ENCODE measurements at regions not wholly inside any gene's neighbourhood (a gene's known extent, or its start where the extent isn't known, plus 50 kb on each side); places are given as distances from the start of the nearest gene placed in this dataset.

DNA sequence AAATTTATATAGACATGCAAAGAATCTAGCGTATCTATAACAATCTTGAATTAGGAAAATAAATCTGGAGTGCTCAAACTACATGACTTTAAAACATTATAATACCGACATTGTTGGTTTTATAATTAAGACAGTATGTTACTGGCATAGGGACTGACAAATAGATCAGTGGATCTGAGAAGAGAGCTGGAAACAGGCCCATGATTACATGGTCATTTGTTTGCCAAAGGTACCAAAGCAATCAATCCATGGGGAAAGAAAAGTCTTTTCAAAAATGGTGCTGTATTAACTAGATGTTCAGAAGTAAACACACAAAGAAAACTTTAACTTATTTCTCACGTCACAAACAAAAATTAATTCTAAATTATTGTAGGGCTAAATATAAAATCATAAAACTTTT lies 124.2 kb downstream of the BCL2L11 start:
- DNase-seq (ENCODE audit: low read depth in 1 of 2, low spot score in 1 of 2), result no peak
- Histone ChIP-seq H3K27ac (replicated peaks) (no peak overlapping the region), H3K4me3 (replicated peaks; ENCODE audit: insufficient read depth, low read length) (no peak overlapping the region), H3K27me3 (ENCODE audit: insufficient read depth, poor library complexity, severe bottlenecking) (no peaks in the 10 kb centered on the region)
- TF ChIP-seq, protein P1, sequence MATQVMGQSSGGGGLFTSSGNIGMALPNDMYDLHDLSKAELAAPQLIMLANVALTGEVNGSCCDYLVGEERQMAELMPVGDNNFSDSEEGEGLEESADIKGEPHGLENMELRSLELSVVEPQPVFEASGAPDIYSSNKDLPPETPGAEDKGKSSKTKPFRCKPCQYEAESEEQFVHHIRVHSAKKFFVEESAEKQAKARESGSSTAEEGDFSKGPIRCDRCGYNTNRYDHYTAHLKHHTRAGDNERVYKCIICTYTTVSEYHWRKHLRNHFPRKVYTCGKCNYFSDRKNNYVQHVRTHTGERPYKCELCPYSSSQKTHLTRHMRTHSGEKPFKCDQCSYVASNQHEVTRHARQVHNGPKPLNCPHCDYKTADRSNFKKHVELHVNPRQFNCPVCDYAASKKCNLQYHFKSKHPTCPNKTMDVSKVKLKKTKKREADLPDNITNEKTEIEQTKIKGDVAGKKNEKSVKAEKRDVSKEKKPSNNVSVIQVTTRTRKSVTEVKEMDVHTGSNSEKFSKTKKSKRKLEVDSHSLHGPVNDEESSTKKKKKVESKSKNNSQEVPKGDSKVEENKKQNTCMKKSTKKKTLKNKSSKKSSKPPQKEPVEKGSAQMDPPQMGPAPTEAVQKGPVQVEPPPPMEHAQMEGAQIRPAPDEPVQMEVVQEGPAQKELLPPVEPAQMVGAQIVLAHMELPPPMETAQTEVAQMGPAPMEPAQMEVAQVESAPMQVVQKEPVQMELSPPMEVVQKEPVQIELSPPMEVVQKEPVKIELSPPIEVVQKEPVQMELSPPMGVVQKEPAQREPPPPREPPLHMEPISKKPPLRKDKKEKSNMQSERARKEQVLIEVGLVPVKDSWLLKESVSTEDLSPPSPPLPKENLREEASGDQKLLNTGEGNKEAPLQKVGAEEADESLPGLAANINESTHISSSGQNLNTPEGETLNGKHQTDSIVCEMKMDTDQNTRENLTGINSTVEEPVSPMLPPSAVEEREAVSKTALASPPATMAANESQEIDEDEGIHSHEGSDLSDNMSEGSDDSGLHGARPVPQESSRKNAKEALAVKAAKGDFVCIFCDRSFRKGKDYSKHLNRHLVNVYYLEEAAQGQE (IDR thresholded peaks at IDR 0.05; ENCODE audit: insufficient replicate concordance, low read depth), result no peak
- no peak for TF ChIP-seq GABPA (IDR thresholded peaks at IDR 0.05; ENCODE audit: low read depth)

GRCh38 chr2:111246620-111247061 lies 125.9 kb downstream of the BCL2L11 start:
- TF ChIP-seq GABPA (IDR thresholded peaks at IDR 0.05; ENCODE audit: low read depth) (no peak), CTCF (IDR thresholded peaks at IDR 0.05; ENCODE audit: insufficient read depth, low read length) (no peak), SPI1 (IDR thresholded peaks at IDR 0.05; ENCODE audit: borderline replicate concordance, low read depth) (no peak), POLR2AphosphoS5 (IDR thresholded peaks at IDR 0.05; ENCODE audit: low read depth) (no peak)
- TF ChIP-seq, protein P1 (IDR thresholded peaks at IDR 0.05; ENCODE audit: insufficient replicate concordance, low read depth), result no peak
- Histone ChIP-seq H3K4me3 (replicated peaks; ENCODE audit: insufficient read depth, low read length) (no peak overlapping the region), H3K27ac (replicated peaks) (no peak overlapping the region), H3K27me3 (ENCODE audit: insufficient read depth, poor library complexity, severe bottlenecking) (no peaks in the 10 kb centered on the region)
- DNase-seq (ENCODE audit: low read depth in 1 of 2, low spot score in 1 of 2), result no peak

GRCh38 chr2:111247491-111247890 lies 126.8 kb downstream of the BCL2L11 start:
- no peak for DNase-seq (ENCODE audit: low read depth in 1 of 2, low spot score in 1 of 2)
- TF ChIP-seq POLR2AphosphoS5 (IDR thresholded peaks at IDR 0.05; ENCODE audit: low read depth), result no peak
- TF ChIP-seq GABPA (IDR thresholded peaks at IDR 0.05; ENCODE audit: low read depth), result no peak
- TF ChIP-seq SPI1 (IDR thresholded peaks at IDR 0.05; ENCODE audit: borderline replicate concordance, low read depth), result no peak
- TF ChIP-seq CTCF (IDR thresholded peaks at IDR 0.05; ENCODE audit: insufficient read depth, low read length), result no peak
- TF ChIP-seq, protein P1 (IDR thresholded peaks at IDR 0.05; ENCODE audit: insufficient replicate concordance, low read depth), result no peak
- Histone ChIP-seq H3K27ac (replicated peaks) (no peak overlapping the region), H3K4me3 (replicated peaks; ENCODE audit: insufficient read depth, low read length) (no peak overlapping the region), H3K27me3 (ENCODE audit: insufficient read depth, poor library complexity, severe bottlenecking) (no peaks in the 10 kb centered on the region)

- no peak for DNase-seq (ENCODE audit: low read depth in 1 of 2, low spot score in 1 of 2)
- Histone ChIP-seq H3K27me3 (ENCODE audit: insufficient read depth, poor library complexity, severe bottlenecking) (no peaks in the 10 kb centered on the region), H3K27ac (replicated peaks) (no peak overlapping the region), H3K4me3 (replicated peaks; ENCODE audit: insufficient read depth, low read length) (no peak overlapping the region)
- TF ChIP-seq POLR2AphosphoS5 (IDR thresholded peaks at IDR 0.05; ENCODE audit: low read depth) (no peak), GABPA (IDR thresholded peaks at IDR 0.05; ENCODE audit: low read depth) (no peak), CTCF (IDR thresholded peaks at IDR 0.05; ENCODE audit: insufficient read depth, low read length) (no peak), SPI1 (IDR thresholded peaks at IDR 0.05; ENCODE audit: borderline replicate concordance, low read depth) (no peak)
- TF ChIP-seq, protein P1 (IDR thresholded peaks at IDR 0.05; ENCODE audit: insufficient replicate concordance, low read depth), result no peak
These were observed 129.1 kb downstream of the BCL2L11 start for GRCh38 chr2:111249806-111250205.
